HCT116 (cell line): ENCODE measurements at regions not wholly inside any gene's neighbourhood (a gene's known extent, or its start where the extent isn't known, plus 50 kb on each side); places are given as distances from the start of the nearest gene placed in this dataset.

Source experiments
- ATAC-seq: fragments of 200-7000 bp; cut with Tn5 transposase; 2 replicates; pipeline ENCODE4 v1.9.1; 2020; ENCODE audit warnings: mild to moderate bottlenecking, moderate library complexity
- BruUV-seq: library from RNA; stranded (reverse); fragments of 400-500 nt; replicated peaks from 2 replicates; lab custom pipeline; 2021; lab: Mats Ljungman, UMichigan
- CTCF ChIA-PET: fragments of 300-600 bp; sonication (Branson Sonifier 250); formaldehyde crosslinking; loops from one replicate; lab custom pipeline; 2021; ENCODE audit warnings: antibody characterized with exemption; lab: Charles Lee
- POLR2A ChIA-PET: fragments of 300-600, 350-600 bp; sonication (Branson Sonifier 250); formaldehyde crosslinking; loops from one replicate; lab custom pipeline; 2021; ENCODE audit warnings: antibody characterized with exemption; lab: Charles Lee
- RAD21 ChIA-PET, 2 experiments: fragments of 300-600 bp; sonication (Branson Sonifier 250); formaldehyde crosslinking; loops; one replicate each; lab custom pipeline; 2023; ENCODE audit warnings: low total read pairs in 2 of 2; ENCODE audit not compliant: uncharacterized antibody in 2 of 2, unreplicated experiment in 2 of 2, low non-redundant PET in 1 of 2; lab: Charles Lee
- DNase-seq: peaks from one replicate; pipeline ENCODE4 v3.0.0-alpha.2; 2010; ENCODE audit warnings: low read depth, low spot score
- H2AFZ ChIP-seq: fragments of 200-600 bp; shearing (Covaris generic), sonication (generic); 2 replicates; pipeline ENCODE4 v1.6.1; 2017; ENCODE audit warnings: low read depth, mixed run types, mixed read lengths, antibody characterized with exemption, low read length; ENCODE audit not compliant: poor library complexity, severe bottlenecking
- H3K27ac ChIP-seq: 2 replicates; pipeline ENCODE4 v1.5.1; 2012; ENCODE audit warnings: low read depth, low read length
- H3K27me3 ChIP-seq: fragments of 200-600 bp; sonication (generic); 2 replicates; pipeline ENCODE4 v1.6.1; 2016; ENCODE audit warnings: mixed run types, low read length, mixed read lengths; ENCODE audit not compliant: insufficient read depth
- H3K36me3 ChIP-seq, 2 experiments: fragments of 200-500 bp in 1 of 2; fragments of 200-600 bp in 1 of 2; sonication (Bioruptor generic) in 1 of 2; sonication (generic) in 1 of 2; 2 replicates each; pipeline versions ENCODE4 v1.5.1 to v1.6.1; 2014 to 2016; ENCODE audit warnings: low read length in 2 of 2, inconsistent platforms in 1 of 2, mixed read lengths in 1 of 2, mixed run types in 1 of 2; ENCODE audit not compliant: insufficient read depth in 2 of 2, control insufficient read depth in 1 of 2
- H3K4me1 ChIP-seq, 2 experiments: fragments of 200-600 bp in 1 of 2; sonication (generic) in 1 of 2; 2 replicates each; pipeline versions ENCODE4 v1.5.1 to v1.6.1; 2012 to 2017; ENCODE audit warnings: low read length in 2 of 2, inconsistent platforms in 1 of 2, mild to moderate bottlenecking in 1 of 2, mixed read lengths in 1 of 2, mixed run types in 1 of 2, moderate library complexity in 1 of 2; ENCODE audit not compliant: insufficient read depth in 2 of 2, control insufficient read depth in 1 of 2
- H3K4me2 ChIP-seq: fragments of 200-600 bp; sonication (generic); 2 replicates; pipeline ENCODE4 v1.6.1; 2017; ENCODE audit warnings: mixed run types, low read length, mixed read lengths
- H3K4me3 ChIP-seq, 2 experiments: fragments of 200-600 bp in 1 of 2; sonication (generic) in 1 of 2; replicated peaks in 1 of 2; 2 replicates each; pipeline ENCODE4 v1.5.1; 2011 to 2016; ENCODE audit warnings: low read length in 2 of 2, control low read depth in 1 of 2, low read depth in 1 of 2, mild to moderate bottlenecking in 1 of 2, mixed read lengths in 1 of 2, mixed run types in 1 of 2
- H3K79me2 ChIP-seq: fragments of 200-600 bp; sonication (generic); 2 replicates; pipeline ENCODE4 v1.6.1; 2017; ENCODE audit warnings: mild to moderate bottlenecking, mixed run types, low read length, moderate library complexity, mixed read lengths; ENCODE audit not compliant: insufficient read depth
- H3K9ac ChIP-seq: fragments of 200-600 bp; sonication (generic); 2 replicates; pipeline ENCODE4 v1.6.1; 2016; ENCODE audit warnings: low read length, mixed read lengths
- H3K9me2 ChIP-seq: fragments of 200-600 bp; sonication (generic), shearing (Covaris generic); 2 replicates; pipeline ENCODE4 v1.6.1; 2017; ENCODE audit warnings: mixed run types, mild to moderate bottlenecking, moderate library complexity; ENCODE audit not compliant: insufficient read depth
- H3K9me3 ChIP-seq, 2 experiments: fragments of 200-500 bp in 1 of 2; fragments of 200-600 bp in 1 of 2; sonication (Bioruptor generic) in 1 of 2; sonication (generic) in 1 of 2; 2 replicates each; pipeline ENCODE4 v1.6.1; 2014 to 2017; ENCODE audit warnings: low read length in 2 of 2, mixed read lengths in 2 of 2, inconsistent platforms in 1 of 2, low read depth in 1 of 2, mild to moderate bottlenecking in 1 of 2, mixed run types in 1 of 2, moderate library complexity in 1 of 2; ENCODE audit not compliant: control insufficient read depth in 1 of 2, insufficient read depth in 1 of 2
- H4K20me1 ChIP-seq: fragments of 200-600 bp; sonication (generic), shearing (Covaris generic); 2 replicates; pipeline ENCODE4 v1.6.1; 2017; ENCODE audit warnings: mixed run types, mild to moderate bottlenecking, moderate library complexity; ENCODE audit not compliant: insufficient read depth
- ATF3 ChIP-seq: IDR thresholded peaks from 2 replicates; pipeline ENCODE4 v1.6.1; 2012
- CBX3 ChIP-seq: IDR thresholded peaks from 2 replicates; pipeline ENCODE4 v1.6.1; 2012; ENCODE audit warnings: low read depth
- EGR1 ChIP-seq: IDR thresholded peaks from 2 replicates; pipeline ENCODE4 v1.6.1; 2012; ENCODE audit warnings: low read depth
- ELF1 ChIP-seq: IDR thresholded peaks from 2 replicates; pipeline ENCODE4 v1.6.1; 2012; ENCODE audit warnings: low read depth, borderline replicate concordance
- EZH2 ChIP-seq: fragments of 200-600 bp; sonication (generic); IDR thresholded peaks from 2 replicates; pipeline ENCODE4 v1.6.1; 2017; ENCODE audit warnings: antibody characterized with exemption, mixed run types
- EZH2phosphoT487 ChIP-seq: fragments of 200-600 bp; IDR thresholded peaks from 2 replicates; pipeline ENCODE4 v1.6.1; 2018; ENCODE audit warnings: antibody characterized with exemption, borderline replicate concordance
- POLR2AphosphoS5 ChIP-seq: IDR thresholded peaks from 2 replicates; pipeline ENCODE4 v1.6.1; 2011; ENCODE audit warnings: mild to moderate bottlenecking, low read depth, low read length, moderate library complexity
- RAD21 ChIP-seq: IDR thresholded peaks from 2 replicates; pipeline ENCODE4 v1.6.1; 2012; ENCODE audit warnings: low read depth, mild to moderate bottlenecking
- REST ChIP-seq: IDR thresholded peaks from 2 replicates; pipeline ENCODE4 v1.6.1; 2012; ENCODE audit warnings: low read depth
- SIN3A ChIP-seq: IDR thresholded peaks from 2 replicates; pipeline ENCODE4 v1.6.1; 2012; ENCODE audit warnings: low read depth
- SP1 ChIP-seq: IDR thresholded peaks from 2 replicates; pipeline ENCODE4 v1.6.1; 2012; ENCODE audit warnings: low read depth
- SRF ChIP-seq: IDR thresholded peaks from 2 replicates; pipeline ENCODE4 v1.6.1; 2012; ENCODE audit warnings: low read depth
- TCF7L2 ChIP-seq: IDR thresholded peaks from 2 replicates; pipeline ENCODE4 v1.7.0; 2011; ENCODE audit warnings: borderline replicate concordance, inconsistent platforms; ENCODE audit not compliant: insufficient read depth, insufficient read length; ENCODE audit errors: extremely low read depth
- YY1 ChIP-seq: IDR thresholded peaks from 2 replicates; pipeline ENCODE4 v1.6.1; 2011; ENCODE audit warnings: low read length, low read depth, moderate library complexity, mild to moderate bottlenecking; ENCODE audit not compliant: insufficient replicate concordance; ENCODE audit errors: extremely low read depth
- ZBTB33 ChIP-seq: IDR thresholded peaks from 2 replicates; pipeline ENCODE4 v1.6.1; 2011; ENCODE audit warnings: mild to moderate bottlenecking, low read length, moderate library complexity; ENCODE audit not compliant: insufficient replicate concordance; ENCODE audit errors: extremely low read depth
- ZFX ChIP-seq: fragments of 450-650 bp; IDR thresholded peaks from 2 replicates; pipeline ENCODE4 v1.6.1; 2017
- ZNF274 ChIP-seq: fragments of 200-500 bp; sonication (Bioruptor generic); IDR thresholded peaks from 2 replicates; pipeline ENCODE4 v1.6.1; 2014; ENCODE audit warnings: mild to moderate bottlenecking, low read depth, low read length, inconsistent platforms
- intact Hi-C: fragments of 100-400 bp; cut with micrococcal nuclease; formaldehyde crosslinking; loops from 2 replicates; pipeline ENCODE4 v1.10.0; 2022

- Histone ChIP-seq H3K27ac (no peak overlapping the region), H3K27me3 (no peaks in the 10 kb centered on the region), H3K4me2 (no peak overlapping the region), H3K79me2 (no peaks in the 10 kb centered on the region), H3K4me1 (no peaks in the 10 kb centered on the region), H2AFZ (no peak overlapping the region), H3K36me3 (no peaks in the 10 kb centered on the region), H3K4me3 (no peak overlapping the region), H4K20me1 (no peaks in the 10 kb centered on the region), H3K9me3 (peaks cover 10 to 12% of the 10 kb centered on the region in 2 experiments; a peak in 3 of 4 replicates), H3K9ac (no peak overlapping the region), H3K9me2 (no peaks in the 10 kb centered on the region)
- no peak for TF ChIP-seq EZH2phosphoT487
- no TSS peak for BruUV-seq
- ChIA-PET CTCF (no interaction called here), RAD21 (no interaction called here), POLR2A (no interaction called here)
- intact Hi-C loops, result no loop called here
- no peak for ATAC-seq
- DNase-seq, result no peak
These were observed 826.5 kb upstream of the PIK3C3 start for GRCh38 chr18:41128545-41128944.

- Histone ChIP-seq H3K9me3 (peaks cover 12% of the 10 kb centered on the region in 2 experiments; a peak in 3 of 4 replicates), H3K27me3 (no peaks in the 10 kb centered on the region), H3K79me2 (no peaks in the 10 kb centered on the region), H3K27ac (no peak overlapping the region), H3K4me1 (no peaks in the 10 kb centered on the region), H2AFZ (no peak overlapping the region), H4K20me1 (no peaks in the 10 kb centered on the region), H3K4me3 (no peak overlapping the region), H3K9ac (no peak overlapping the region), H3K4me2 (no peak overlapping the region), H3K9me2 (no peaks in the 10 kb centered on the region), H3K36me3 (no peaks in the 10 kb centered on the region)
- intact Hi-C loops, result no loop called here
- DNase-seq (no peak), ATAC-seq (no peak)
- no TSS peak for BruUV-seq
- ChIA-PET RAD21 (no interaction called here), CTCF (no interaction called here), POLR2A (no interaction called here)
- TF ChIP-seq YY1, result no peak
- TF ChIP-seq ATF3, result no peak
- no peak for TF ChIP-seq ZBTB33
- TF ChIP-seq TCF7L2, result no peak
- TF ChIP-seq ZFX, result no peak
- no peak for TF ChIP-seq RAD21
- TF ChIP-seq EGR1, result no peak
- no peak for TF ChIP-seq ELF1
- no peak for TF ChIP-seq CBX3
- no peak for TF ChIP-seq SP1
- no peak for TF ChIP-seq POLR2AphosphoS5
- no peak for TF ChIP-seq REST
- no peak for TF ChIP-seq EZH2
- TF ChIP-seq SRF, result no peak
- TF ChIP-seq ZNF274, result no peak
- TF ChIP-seq SIN3A, result no peak
- no peak for TF ChIP-seq EZH2phosphoT487
These were observed 826.9 kb upstream of the PIK3C3 start for GRCh38 chr18:41128126-41128525.
